ENCODE measurements at regions not wholly inside any gene's neighbourhood (a gene's known extent, or its start where the extent isn't known, plus 50 kb on each side); places are given as distances from the start of the nearest gene placed in this dataset.
"Not testable (repeated sequence)": the region's sequence is repeated elsewhere in the genome, so short reads cannot be mapped to it uniquely, and the experiment has no call there.

- ChIA-PET RAD21 (ENCODE audit: unreplicated experiment) (no interaction called here), CTCF (no interaction called here), POLR2A (no interaction called here), SMC1A (ENCODE audit: uncharacterized antibody, unreplicated experiment) (interaction anchor here (1.0 kb wide), 1 partner anchor 109 kb away, joined by 3 read pairs; no protein-coding TSS in a partner anchor)
- H3K27me3 ChIP-seq (replicated peaks in 1 of 2; ENCODE audit: control insufficient read depth in 2 of 2, insufficient read depth in 2 of 2, low read length in 1 of 2) = no peaks in the 10 kb centered on the region
- H3K9me3 ChIP-seq (replicated peaks; ENCODE audit: control insufficient read depth, insufficient read depth, low read length) = no peaks in the 10 kb centered on the region
- ATAC-seq (no peak), FAIRE-seq (no peak), DNase-seq (ENCODE audit: low read depth, low spot score) (no peak)
- no peak overlapping the region for H2AFZ ChIP-seq (ENCODE audit: control insufficient read depth, low read depth, low read length)
- peaks cover 6% of the 10 kb centered on the region for H3K4me1 ChIP-seq (ENCODE audit: control insufficient read depth, insufficient read depth, low read length)
- no peak overlapping the region for H3K27ac ChIP-seq (ENCODE audit: control insufficient read depth, insufficient read depth)
- intact Hi-C loops (cut with micrococcal nuclease; ENCODE audit: unreplicated experiment) = no loop called here
- TF ChIP-seq, protein P1, sequence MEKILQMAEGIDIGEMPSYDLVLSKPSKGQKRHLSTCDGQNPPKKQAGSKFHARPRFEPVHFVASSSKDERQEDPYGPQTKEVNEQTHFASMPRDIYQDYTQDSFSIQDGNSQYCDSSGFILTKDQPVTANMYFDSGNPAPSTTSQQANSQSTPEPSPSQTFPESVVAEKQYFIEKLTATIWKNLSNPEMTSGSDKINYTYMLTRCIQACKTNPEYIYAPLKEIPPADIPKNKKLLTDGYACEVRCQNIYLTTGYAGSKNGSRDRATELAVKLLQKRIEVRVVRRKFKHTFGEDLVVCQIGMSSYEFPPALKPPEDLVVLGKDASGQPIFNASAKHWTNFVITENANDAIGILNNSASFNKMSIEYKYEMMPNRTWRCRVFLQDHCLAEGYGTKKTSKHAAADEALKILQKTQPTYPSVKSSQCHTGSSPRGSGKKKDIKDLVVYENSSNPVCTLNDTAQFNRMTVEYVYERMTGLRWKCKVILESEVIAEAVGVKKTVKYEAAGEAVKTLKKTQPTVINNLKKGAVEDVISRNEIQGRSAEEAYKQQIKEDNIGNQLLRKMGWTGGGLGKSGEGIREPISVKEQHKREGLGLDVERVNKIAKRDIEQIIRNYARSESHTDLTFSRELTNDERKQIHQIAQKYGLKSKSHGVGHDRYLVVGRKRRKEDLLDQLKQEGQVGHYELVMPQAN (conservative IDR thresholded peaks at IDR 0.05) = no peak
- TF ChIP-seq SMC3 (IDR thresholded peaks at IDR 0.05; ENCODE audit: borderline replicate concordance, low read length) (no peak), PAX5 (IDR thresholded peaks at IDR 0.05; ENCODE audit: borderline replicate concordance, low read depth, low read length) (no peak), GABPA (IDR thresholded peaks at IDR 0.05; ENCODE audit: low read depth) (no peak)
- BruUV-seq (replicated peaks) = no TSS peak
- no peaks in the 10 kb centered on the region for H3K79me2 ChIP-seq (ENCODE audit: control insufficient read depth, insufficient read depth, low read length)
- no peak overlapping the region for H3K9ac ChIP-seq (ENCODE audit: control insufficient read depth, insufficient read depth, low read length)
- in situ Hi-C loops (cut with MboI) = no loop called here
- 64% methylated on average over 4 of the region's 4 CpGs for WGBS (ENCODE audit: insufficient coverage, insufficient replicate concordance, low lambda C conversion rate, missing lambda C conversion rate)
- no peaks in the 10 kb centered on the region for H3K36me3 ChIP-seq (ENCODE audit: control insufficient read depth in 2 of 2, insufficient read depth in 2 of 2, low read length in 1 of 2)
- H3K4me2 ChIP-seq (ENCODE audit: control insufficient read depth, insufficient read depth) = no peak overlapping the region
- no peaks in the 10 kb centered on the region for H4K20me1 ChIP-seq (ENCODE audit: control insufficient read depth, insufficient read depth)
- H3K4me3 ChIP-seq = no peak overlapping the region
Measured at GRCh38 chr13:97542102-97542685, 108.2 kb downstream of the RAP2A start.

- Histone ChIP-seq H3K79me2 (ENCODE audit: control insufficient read depth, insufficient read depth, low read length) (no peaks in the 10 kb centered on the region), H3K9ac (ENCODE audit: control insufficient read depth, insufficient read depth, low read length) (no peak overlapping the region), H3K9me3 (replicated peaks; ENCODE audit: control insufficient read depth, insufficient read depth, low read length) (no peaks in the 10 kb centered on the region), H3K4me1 (ENCODE audit: control insufficient read depth, insufficient read depth, low read length) (no peaks in the 10 kb centered on the region), H3K4me3 (no peak overlapping the region), H3K27ac (ENCODE audit: control insufficient read depth, insufficient read depth) (no peak overlapping the region), H3K27me3 (replicated peaks in 1 of 2; ENCODE audit: control insufficient read depth in 2 of 2, insufficient read depth in 2 of 2, low read length in 1 of 2) (no peaks in the 10 kb centered on the region), H3K4me2 (ENCODE audit: control insufficient read depth, insufficient read depth) (no peak overlapping the region), H2AFZ (ENCODE audit: control insufficient read depth, low read depth, low read length) (no peak overlapping the region), H4K20me1 (ENCODE audit: control insufficient read depth, insufficient read depth) (no peaks in the 10 kb centered on the region), H3K36me3 (ENCODE audit: control insufficient read depth in 2 of 2, insufficient read depth in 2 of 2, low read length in 1 of 2) (no peaks in the 10 kb centered on the region)
- ChIA-PET SMC1A (ENCODE audit: uncharacterized antibody, unreplicated experiment) (no interaction called here), POLR2A (no interaction called here), RAD21 (ENCODE audit: unreplicated experiment) (no interaction called here), CTCF (interaction anchor here (0.7 kb wide), 1 partner anchor 96 kb away, joined by 3 read pairs; no protein-coding TSS in a partner anchor)
- FAIRE-seq = no peak
- intact Hi-C loops (cut with micrococcal nuclease; ENCODE audit: unreplicated experiment) (no loop called here), in situ Hi-C loops (cut with MboI) (no loop called here)
- 27% methylated on average over 3 of the region's 3 CpGs for WGBS (ENCODE audit: insufficient coverage, insufficient replicate concordance, low lambda C conversion rate, missing lambda C conversion rate)
- DNase-seq (ENCODE audit: low read depth, low spot score) = no peak
- TF ChIP-seq ZNF274 (IDR thresholded peaks at IDR 0.05; ENCODE audit: insufficient read depth, insufficient read length) (no peak), KLF5 (IDR thresholded peaks at IDR 0.05; ENCODE audit: partially characterized antibody) (no peak), MTA2 (IDR thresholded peaks at IDR 0.05; ENCODE audit: low read depth) (no peak)
- no TSS peak for BruUV-seq (replicated peaks)
- no peak for ATAC-seq
Measured at GRCh38 chr13:97544031-97544765, 110.2 kb downstream of the RAP2A start.

- ATAC-seq; DNase-seq (ENCODE audit: low read depth, low spot score); H3K4me2 ChIP-seq (ENCODE audit: control insufficient read depth, insufficient read depth); FAIRE-seq; H3K79me2 ChIP-seq (ENCODE audit: control insufficient read depth, insufficient read depth, low read length); H3K27me3 ChIP-seq (replicated peaks in 1 of 2; ENCODE audit: control insufficient read depth in 2 of 2, insufficient read depth in 2 of 2, low read length in 1 of 2); H3K4me3 ChIP-seq; H2AFZ ChIP-seq (ENCODE audit: control insufficient read depth, low read depth, low read length); RAD21 ChIA-PET (ENCODE audit: unreplicated experiment); H3K4me1 ChIP-seq (ENCODE audit: control insufficient read depth, insufficient read depth, low read length); H3K36me3 ChIP-seq (ENCODE audit: control insufficient read depth in 2 of 2, insufficient read depth in 2 of 2, low read length in 1 of 2); H3K27ac ChIP-seq (ENCODE audit: control insufficient read depth, insufficient read depth); H4K20me1 ChIP-seq (ENCODE audit: control insufficient read depth, insufficient read depth); SMC1A ChIA-PET (ENCODE audit: uncharacterized antibody, unreplicated experiment); in situ Hi-C loops (cut with MboI); POLR2A ChIA-PET; H3K9ac ChIP-seq (ENCODE audit: control insufficient read depth, insufficient read depth, low read length); BruUV-seq (replicated peaks); H3K9me3 ChIP-seq (replicated peaks; ENCODE audit: control insufficient read depth, insufficient read depth, low read length); intact Hi-C loops (cut with micrococcal nuclease; ENCODE audit: unreplicated experiment): not testable (repeated sequence)
- 86% methylated on average over 17 of the region's 25 CpGs for WGBS (ENCODE audit: insufficient coverage, insufficient replicate concordance, low lambda C conversion rate, missing lambda C conversion rate)
- CTCF ChIA-PET = interaction anchor here (0.7 kb wide), 1 partner anchor 96 kb away, joined by 3 read pairs; no protein-coding TSS in a partner anchor
Measured at GRCh38 chr13:97544971-97545499, 111.1 kb downstream of the RAP2A start.

Data from GM12878 (cell line).